HCT116 (cell line): ENCODE measurements at regions not wholly inside any gene's neighbourhood (a gene's known extent, or its start where the extent isn't known, plus 50 kb on each side); places are given as distances from the start of the nearest gene placed in this dataset.

ENCODE experiments used
- ATAC-seq: fragments of 200-7000 bp; cut with Tn5 transposase; 2 replicates; pipeline ENCODE4 v1.9.1; 2020; ENCODE audit warnings: mild to moderate bottlenecking, moderate library complexity
- BruUV-seq: library from RNA; stranded (reverse); fragments of 400-500 nt; replicated peaks from 2 replicates; lab custom pipeline; 2021; lab: Mats Ljungman, UMichigan
- CTCF ChIA-PET: fragments of 300-600 bp; sonication (Branson Sonifier 250); formaldehyde crosslinking; loops from one replicate; lab custom pipeline; 2021; ENCODE audit warnings: antibody characterized with exemption; lab: Charles Lee
- POLR2A ChIA-PET: fragments of 300-600, 350-600 bp; sonication (Branson Sonifier 250); formaldehyde crosslinking; loops from one replicate; lab custom pipeline; 2021; ENCODE audit warnings: antibody characterized with exemption; lab: Charles Lee
- RAD21 ChIA-PET, 2 experiments: fragments of 300-600 bp; sonication (Branson Sonifier 250); formaldehyde crosslinking; loops; one replicate each; lab custom pipeline; 2023; ENCODE audit warnings: low total read pairs in 2 of 2; ENCODE audit not compliant: uncharacterized antibody in 2 of 2, unreplicated experiment in 2 of 2, low non-redundant PET in 1 of 2; lab: Charles Lee
- DNase-seq: peaks from one replicate; pipeline ENCODE4 v3.0.0-alpha.2; 2010; ENCODE audit warnings: low read depth, low spot score
- H2AFZ ChIP-seq: fragments of 200-600 bp; shearing (Covaris generic), sonication (generic); 2 replicates; pipeline ENCODE4 v1.6.1; 2017; ENCODE audit warnings: low read depth, mixed run types, mixed read lengths, antibody characterized with exemption, low read length; ENCODE audit not compliant: poor library complexity, severe bottlenecking
- H3K27ac ChIP-seq: 2 replicates; pipeline ENCODE4 v1.5.1; 2012; ENCODE audit warnings: low read depth, low read length
- H3K27me3 ChIP-seq: fragments of 200-600 bp; sonication (generic); 2 replicates; pipeline ENCODE4 v1.6.1; 2016; ENCODE audit warnings: mixed run types, low read length, mixed read lengths; ENCODE audit not compliant: insufficient read depth
- H3K36me3 ChIP-seq, 2 experiments: fragments of 200-500 bp in 1 of 2; fragments of 200-600 bp in 1 of 2; sonication (Bioruptor generic) in 1 of 2; sonication (generic) in 1 of 2; 2 replicates each; pipeline versions ENCODE4 v1.5.1 to v1.6.1; 2014 to 2016; ENCODE audit warnings: low read length in 2 of 2, inconsistent platforms in 1 of 2, mixed read lengths in 1 of 2, mixed run types in 1 of 2; ENCODE audit not compliant: insufficient read depth in 2 of 2, control insufficient read depth in 1 of 2
- H3K4me1 ChIP-seq, 2 experiments: fragments of 200-600 bp in 1 of 2; sonication (generic) in 1 of 2; 2 replicates each; pipeline versions ENCODE4 v1.5.1 to v1.6.1; 2012 to 2017; ENCODE audit warnings: low read length in 2 of 2, inconsistent platforms in 1 of 2, mild to moderate bottlenecking in 1 of 2, mixed read lengths in 1 of 2, mixed run types in 1 of 2, moderate library complexity in 1 of 2; ENCODE audit not compliant: insufficient read depth in 2 of 2, control insufficient read depth in 1 of 2
- H3K4me2 ChIP-seq: fragments of 200-600 bp; sonication (generic); 2 replicates; pipeline ENCODE4 v1.6.1; 2017; ENCODE audit warnings: mixed run types, low read length, mixed read lengths
- H3K4me3 ChIP-seq, 2 experiments: fragments of 200-600 bp in 1 of 2; sonication (generic) in 1 of 2; replicated peaks in 1 of 2; 2 replicates each; pipeline ENCODE4 v1.5.1; 2011 to 2016; ENCODE audit warnings: low read length in 2 of 2, control low read depth in 1 of 2, low read depth in 1 of 2, mild to moderate bottlenecking in 1 of 2, mixed read lengths in 1 of 2, mixed run types in 1 of 2
- H3K79me2 ChIP-seq: fragments of 200-600 bp; sonication (generic); 2 replicates; pipeline ENCODE4 v1.6.1; 2017; ENCODE audit warnings: mild to moderate bottlenecking, mixed run types, low read length, moderate library complexity, mixed read lengths; ENCODE audit not compliant: insufficient read depth
- H3K9ac ChIP-seq: fragments of 200-600 bp; sonication (generic); 2 replicates; pipeline ENCODE4 v1.6.1; 2016; ENCODE audit warnings: low read length, mixed read lengths
- H3K9me2 ChIP-seq: fragments of 200-600 bp; sonication (generic), shearing (Covaris generic); 2 replicates; pipeline ENCODE4 v1.6.1; 2017; ENCODE audit warnings: mixed run types, mild to moderate bottlenecking, moderate library complexity; ENCODE audit not compliant: insufficient read depth
- H3K9me3 ChIP-seq, 2 experiments: fragments of 200-500 bp in 1 of 2; fragments of 200-600 bp in 1 of 2; sonication (Bioruptor generic) in 1 of 2; sonication (generic) in 1 of 2; 2 replicates each; pipeline ENCODE4 v1.6.1; 2014 to 2017; ENCODE audit warnings: low read length in 2 of 2, mixed read lengths in 2 of 2, inconsistent platforms in 1 of 2, low read depth in 1 of 2, mild to moderate bottlenecking in 1 of 2, mixed run types in 1 of 2, moderate library complexity in 1 of 2; ENCODE audit not compliant: control insufficient read depth in 1 of 2, insufficient read depth in 1 of 2
- H4K20me1 ChIP-seq: fragments of 200-600 bp; sonication (generic), shearing (Covaris generic); 2 replicates; pipeline ENCODE4 v1.6.1; 2017; ENCODE audit warnings: mixed run types, mild to moderate bottlenecking, moderate library complexity; ENCODE audit not compliant: insufficient read depth
- CBX3 ChIP-seq: IDR thresholded peaks from 2 replicates; pipeline ENCODE4 v1.6.1; 2012; ENCODE audit warnings: low read depth
- CEBPB ChIP-seq: IDR thresholded peaks from 2 replicates; pipeline ENCODE4 v1.6.1; 2012; ENCODE audit warnings: low read depth
- ELF1 ChIP-seq: IDR thresholded peaks from 2 replicates; pipeline ENCODE4 v1.6.1; 2012; ENCODE audit warnings: low read depth, borderline replicate concordance
- EZH2phosphoT487 ChIP-seq: fragments of 200-600 bp; IDR thresholded peaks from 2 replicates; pipeline ENCODE4 v1.6.1; 2018; ENCODE audit warnings: antibody characterized with exemption, borderline replicate concordance
- FOSL1 ChIP-seq: IDR thresholded peaks from 2 replicates; pipeline ENCODE4 v1.6.1; 2012; ENCODE audit warnings: low read depth
- SIN3A ChIP-seq: IDR thresholded peaks from 2 replicates; pipeline ENCODE4 v1.6.1; 2012; ENCODE audit warnings: low read depth
- SRF ChIP-seq: IDR thresholded peaks from 2 replicates; pipeline ENCODE4 v1.6.1; 2012; ENCODE audit warnings: low read depth
- YY1 ChIP-seq: IDR thresholded peaks from 2 replicates; pipeline ENCODE4 v1.6.1; 2011; ENCODE audit warnings: low read length, low read depth, moderate library complexity, mild to moderate bottlenecking; ENCODE audit not compliant: insufficient replicate concordance; ENCODE audit errors: extremely low read depth
- ZBTB33 ChIP-seq: IDR thresholded peaks from 2 replicates; pipeline ENCODE4 v1.6.1; 2011; ENCODE audit warnings: mild to moderate bottlenecking, low read length, moderate library complexity; ENCODE audit not compliant: insufficient replicate concordance; ENCODE audit errors: extremely low read depth
- ZNF274 ChIP-seq: fragments of 200-500 bp; sonication (Bioruptor generic); IDR thresholded peaks from 2 replicates; pipeline ENCODE4 v1.6.1; 2014; ENCODE audit warnings: mild to moderate bottlenecking, low read depth, low read length, inconsistent platforms
- intact Hi-C: fragments of 100-400 bp; cut with micrococcal nuclease; formaldehyde crosslinking; loops from 2 replicates; pipeline ENCODE4 v1.10.0; 2022
- TF ChIP-seq, protein P1 (sequence below): IDR thresholded peaks from 2 replicates; pipeline ENCODE4 v1.6.1; 2012
- TF ChIP-seq, protein P2 (sequence below), 3 experiments: fragments of 200-600 bp in 1 of 3; sonication (generic) in 1 of 3; IDR thresholded peaks in 2 of 3; conservative IDR thresholded peaks in 1 of 3; 2 replicates each; pipeline ENCODE4 v1.5.1; 2012 to 2017; ENCODE audit warnings: low read depth in 2 of 3, low read length in 2 of 3, antibody characterized with exemption in 1 of 3, borderline replicate concordance in 1 of 3, control low read depth in 1 of 3, mild to moderate bottlenecking in 1 of 3, mixed read lengths in 1 of 3, mixed run types in 1 of 3, moderate library complexity in 1 of 3; ENCODE audit not compliant: insufficient read depth in 1 of 3

- ATAC-seq (no peak), DNase-seq (no peak)
- Histone ChIP-seq H3K27me3 (no peaks in the 10 kb centered on the region; the same call in 1 of the 2 replicates), H4K20me1 (no peaks in the 10 kb centered on the region), H2AFZ (no peak overlapping the region), H3K9ac (no peak overlapping the region), H3K9me3 (no peaks in the 10 kb centered on the region), H3K4me2 (no peak overlapping the region), H3K79me2 (no peaks in the 10 kb centered on the region), H3K36me3 (no peaks in the 10 kb centered on the region), H3K4me1 (no peaks in the 10 kb centered on the region), H3K4me3 (no peak overlapping the region), H3K9me2 (no peaks in the 10 kb centered on the region), H3K27ac (no peak overlapping the region)
- ChIA-PET POLR2A (no interaction called here), RAD21 (no interaction called here), CTCF (no interaction called here)
- TF ChIP-seq, protein P1, sequence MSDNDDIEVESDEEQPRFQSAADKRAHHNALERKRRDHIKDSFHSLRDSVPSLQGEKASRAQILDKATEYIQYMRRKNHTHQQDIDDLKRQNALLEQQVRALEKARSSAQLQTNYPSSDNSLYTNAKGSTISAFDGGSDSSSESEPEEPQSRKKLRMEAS, result no peak
- TF ChIP-seq FOSL1 (no peak), CBX3 (no peak), ELF1 (no peak), ZBTB33 (no peak), EZH2phosphoT487 (no peak), ZNF274 (no peak), YY1 (no peak), CEBPB (no peak), SRF (no peak), SIN3A (no peak)
- TF ChIP-seq, protein P2, sequence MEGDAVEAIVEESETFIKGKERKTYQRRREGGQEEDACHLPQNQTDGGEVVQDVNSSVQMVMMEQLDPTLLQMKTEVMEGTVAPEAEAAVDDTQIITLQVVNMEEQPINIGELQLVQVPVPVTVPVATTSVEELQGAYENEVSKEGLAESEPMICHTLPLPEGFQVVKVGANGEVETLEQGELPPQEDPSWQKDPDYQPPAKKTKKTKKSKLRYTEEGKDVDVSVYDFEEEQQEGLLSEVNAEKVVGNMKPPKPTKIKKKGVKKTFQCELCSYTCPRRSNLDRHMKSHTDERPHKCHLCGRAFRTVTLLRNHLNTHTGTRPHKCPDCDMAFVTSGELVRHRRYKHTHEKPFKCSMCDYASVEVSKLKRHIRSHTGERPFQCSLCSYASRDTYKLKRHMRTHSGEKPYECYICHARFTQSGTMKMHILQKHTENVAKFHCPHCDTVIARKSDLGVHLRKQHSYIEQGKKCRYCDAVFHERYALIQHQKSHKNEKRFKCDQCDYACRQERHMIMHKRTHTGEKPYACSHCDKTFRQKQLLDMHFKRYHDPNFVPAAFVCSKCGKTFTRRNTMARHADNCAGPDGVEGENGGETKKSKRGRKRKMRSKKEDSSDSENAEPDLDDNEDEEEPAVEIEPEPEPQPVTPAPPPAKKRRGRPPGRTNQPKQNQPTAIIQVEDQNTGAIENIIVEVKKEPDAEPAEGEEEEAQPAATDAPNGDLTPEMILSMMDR (IDR thresholded peaks at IDR 0.05 in 2 of 3, conservative IDR thresholded peaks at IDR 0.05 in 1 of 3; ENCODE audit: borderline replicate concordance in 1 of 3, insufficient read depth in 1 of 3, low read depth in 2 of 3, low read length in 2 of 3), result no peak
- intact Hi-C loops, result no loop called here
- BruUV-seq, result no TSS peak
Measured at GRCh38 chr7:24407965-24408364, 124.0 kb downstream of the NPY start.
